GM13976 (cell line): ENCODE measurements at regions not wholly inside any gene's neighbourhood (a gene's known extent, or its start where the extent isn't known, plus 50 kb on each side); places are given as distances from the start of the nearest gene placed in this dataset.

Experiments
- DNase-seq: peaks from one replicate; pipeline ENCODE4 v3.0.0; 2012; ENCODE audit warnings: low spot score
- in situ Hi-C: fragments of 300-500 bp; cut with MboI; formaldehyde crosslinking; loops from one replicate; pipeline ENCODE4 v1.12.0; 2022; ENCODE audit warnings: low sequenced_read_pairs, mixed read lengths, inconsistent platforms; ENCODE audit not compliant: unreplicated experiment
- TF ChIP-seq, protein P1 (sequence below): IDR thresholded peaks from 2 replicates; pipeline ENCODE4 v1.5.1; 2012; ENCODE audit warnings: borderline replicate concordance, mild to moderate bottlenecking; ENCODE audit not compliant: insufficient read depth; ENCODE audit errors: extremely low read depth, missing control alignments, control extremely low read depth

DNA sequence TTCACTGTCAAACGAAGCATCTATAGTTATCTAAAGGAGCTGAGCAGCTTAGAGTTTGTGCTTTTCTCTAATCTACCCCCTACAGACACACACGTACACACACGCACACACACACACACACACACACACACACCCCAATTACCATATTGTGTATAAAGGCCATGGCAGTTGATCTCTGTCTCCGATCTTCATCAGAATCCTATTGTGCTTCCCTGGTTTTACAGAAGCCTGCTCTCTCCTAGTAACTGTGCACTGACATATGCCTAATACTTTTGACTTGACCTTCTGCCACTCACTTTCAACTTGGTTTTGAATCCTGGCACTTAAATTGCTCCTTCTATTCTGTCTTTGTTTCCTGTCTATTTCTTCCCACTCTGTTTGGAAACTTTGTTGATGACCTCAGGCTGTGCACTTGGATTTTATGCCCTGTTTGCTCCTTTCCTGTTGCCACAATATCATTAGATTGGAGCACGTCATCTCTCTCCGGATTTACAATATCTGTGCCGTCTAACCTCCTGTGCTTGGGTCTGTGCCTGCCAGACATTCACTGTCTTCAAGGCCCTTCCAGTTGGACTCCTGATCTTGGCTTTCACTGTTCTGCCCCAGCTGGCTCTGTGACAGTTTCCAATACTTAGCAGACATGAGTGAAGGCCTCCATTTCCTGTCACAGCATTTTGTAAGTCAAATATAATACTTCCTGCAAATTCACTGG lies 928.1 kb downstream of the FAT4 start:
- TF ChIP-seq, protein P1, sequence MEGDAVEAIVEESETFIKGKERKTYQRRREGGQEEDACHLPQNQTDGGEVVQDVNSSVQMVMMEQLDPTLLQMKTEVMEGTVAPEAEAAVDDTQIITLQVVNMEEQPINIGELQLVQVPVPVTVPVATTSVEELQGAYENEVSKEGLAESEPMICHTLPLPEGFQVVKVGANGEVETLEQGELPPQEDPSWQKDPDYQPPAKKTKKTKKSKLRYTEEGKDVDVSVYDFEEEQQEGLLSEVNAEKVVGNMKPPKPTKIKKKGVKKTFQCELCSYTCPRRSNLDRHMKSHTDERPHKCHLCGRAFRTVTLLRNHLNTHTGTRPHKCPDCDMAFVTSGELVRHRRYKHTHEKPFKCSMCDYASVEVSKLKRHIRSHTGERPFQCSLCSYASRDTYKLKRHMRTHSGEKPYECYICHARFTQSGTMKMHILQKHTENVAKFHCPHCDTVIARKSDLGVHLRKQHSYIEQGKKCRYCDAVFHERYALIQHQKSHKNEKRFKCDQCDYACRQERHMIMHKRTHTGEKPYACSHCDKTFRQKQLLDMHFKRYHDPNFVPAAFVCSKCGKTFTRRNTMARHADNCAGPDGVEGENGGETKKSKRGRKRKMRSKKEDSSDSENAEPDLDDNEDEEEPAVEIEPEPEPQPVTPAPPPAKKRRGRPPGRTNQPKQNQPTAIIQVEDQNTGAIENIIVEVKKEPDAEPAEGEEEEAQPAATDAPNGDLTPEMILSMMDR = no peak
- no peak for DNase-seq
- in situ Hi-C loops = no loop called here

DNA sequence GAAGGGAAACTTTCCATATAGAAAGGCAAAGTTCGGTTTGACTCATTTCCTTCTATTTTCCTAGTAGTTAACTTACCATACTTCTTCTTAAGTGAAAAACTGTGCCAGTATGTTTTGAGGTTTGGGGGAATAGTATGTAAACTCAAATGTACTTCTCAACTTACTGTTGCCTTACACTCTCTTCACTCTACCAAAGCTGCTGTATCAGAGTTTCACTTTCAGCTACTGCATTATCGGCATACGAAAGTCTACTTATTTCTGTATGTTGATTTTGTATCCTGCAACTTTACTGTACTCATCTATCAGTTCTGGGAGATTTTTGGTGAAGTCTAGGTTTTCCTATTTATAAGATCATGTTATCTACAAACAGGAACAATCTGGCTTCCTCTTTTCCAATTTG lies 932.7 kb downstream of the FAT4 start:
- no peak for DNase-seq
- TF ChIP-seq, protein P1 = no peak
- in situ Hi-C loops = no loop called here

DNA sequence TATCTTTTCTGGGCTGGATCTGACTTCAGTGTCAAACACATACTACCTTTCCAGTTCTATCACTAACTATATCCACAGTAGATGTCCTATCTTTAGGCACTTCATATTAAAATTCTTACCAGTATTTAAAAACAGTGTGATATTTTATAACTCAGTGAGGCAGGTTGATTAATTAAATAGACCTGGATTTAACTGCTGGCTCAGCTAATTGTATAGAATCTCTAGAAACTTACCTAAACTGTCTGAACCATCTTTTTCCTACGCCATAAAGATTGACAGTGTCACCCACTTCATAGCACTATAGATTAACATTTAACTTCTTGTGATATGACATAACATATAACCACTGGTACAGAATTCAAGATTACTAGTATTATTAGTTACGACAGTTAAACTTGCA lies 935.3 kb downstream of the FAT4 start:
- in situ Hi-C loops = no loop called here
- no peak for DNase-seq
- TF ChIP-seq, protein P1 = no peak

DNA sequence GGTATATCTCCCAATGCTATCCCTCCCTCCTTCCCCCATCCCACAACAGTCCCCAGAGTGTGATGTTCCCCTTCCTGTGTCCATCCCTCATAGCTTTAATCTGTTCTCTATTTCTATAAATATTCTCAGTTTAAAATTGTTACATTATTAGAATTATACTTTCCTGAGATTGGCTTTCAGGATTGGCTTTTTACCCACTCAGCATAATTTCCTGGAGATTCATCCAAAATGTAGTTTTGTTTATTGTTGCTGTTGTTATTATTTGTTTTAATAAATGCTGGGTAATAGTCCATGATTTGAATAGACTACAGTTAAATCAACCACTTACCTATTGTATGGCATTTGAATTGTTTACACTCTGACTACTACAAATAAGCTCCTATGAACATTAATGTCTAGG lies 936.4 kb downstream of the FAT4 start:
- TF ChIP-seq, protein P1 = no peak
- in situ Hi-C loops = no loop called here

DNA sequence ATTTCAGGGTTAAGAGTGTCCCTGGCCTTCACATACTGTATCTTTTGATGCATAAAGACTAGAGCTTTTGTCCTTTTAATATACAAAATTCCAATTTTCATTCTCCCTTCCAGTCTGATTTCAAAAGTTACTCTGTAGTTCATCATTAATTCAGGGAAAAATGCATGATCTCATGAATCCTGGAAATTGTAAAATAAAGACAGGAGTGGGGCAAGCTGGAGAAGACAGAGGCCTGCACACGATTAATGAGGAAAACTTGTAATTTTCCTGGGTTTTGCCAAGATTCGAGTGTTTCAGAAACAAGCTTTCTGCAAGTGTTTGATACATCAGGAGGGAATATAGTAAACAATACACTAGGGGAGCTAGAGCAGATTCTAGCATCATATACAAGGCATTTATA lies 947.9 kb downstream of the FAT4 start:
- TF ChIP-seq, protein P1 = no peak
- in situ Hi-C loops = no loop called here
- no peak for DNase-seq

More for the DNA sequence above, 936.4 kb downstream of the FAT4 start:
- DNase-seq = no peak

DNA sequence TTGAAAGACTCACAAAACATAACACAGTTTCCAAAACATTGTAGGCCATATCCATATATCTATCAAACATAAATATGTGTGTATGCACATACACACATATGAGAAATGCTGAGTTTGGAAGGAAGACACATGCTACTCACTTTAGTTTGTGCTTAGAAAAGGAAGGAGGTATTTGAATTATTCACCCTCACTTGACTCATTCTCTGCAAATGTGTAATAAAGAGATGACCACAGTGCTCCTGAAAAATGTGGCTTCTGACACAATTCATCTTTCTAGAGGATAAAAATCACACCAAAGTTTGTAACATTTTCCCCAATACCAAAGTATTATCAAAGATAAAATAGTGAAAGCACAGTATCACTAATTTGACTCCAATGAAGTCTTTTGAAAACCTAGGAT lies 950.1 kb downstream of the FAT4 start:
- DNase-seq = no peak
- TF ChIP-seq, protein P1 = no peak
- in situ Hi-C loops = no loop called here

DNA sequence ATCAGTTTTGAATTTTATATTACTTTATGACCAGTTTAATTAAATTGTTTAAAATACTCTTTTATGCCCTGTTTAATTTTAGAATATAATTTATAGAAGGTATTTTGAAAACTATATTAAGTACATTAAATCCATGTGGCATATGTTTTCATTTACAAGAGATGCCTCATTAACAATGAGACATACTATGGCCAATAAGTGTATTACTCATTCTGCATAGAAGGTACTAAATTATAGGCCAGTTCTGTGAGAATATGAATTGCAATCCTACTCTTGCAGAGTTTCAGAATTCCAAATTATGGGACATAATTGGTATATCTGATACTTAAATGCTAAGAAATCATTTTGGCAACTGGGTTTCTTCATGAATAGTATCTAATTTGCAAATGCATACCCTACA lies 951.1 kb downstream of the FAT4 start:
- in situ Hi-C loops = no loop called here
- no peak for DNase-seq
- TF ChIP-seq, protein P1 = no peak
